ENCODE measurements at regions not wholly inside any gene's neighbourhood (a gene's known extent, or its start where the extent isn't known, plus 50 kb on each side); places are given as distances from the start of the nearest gene placed in this dataset.

DNA sequence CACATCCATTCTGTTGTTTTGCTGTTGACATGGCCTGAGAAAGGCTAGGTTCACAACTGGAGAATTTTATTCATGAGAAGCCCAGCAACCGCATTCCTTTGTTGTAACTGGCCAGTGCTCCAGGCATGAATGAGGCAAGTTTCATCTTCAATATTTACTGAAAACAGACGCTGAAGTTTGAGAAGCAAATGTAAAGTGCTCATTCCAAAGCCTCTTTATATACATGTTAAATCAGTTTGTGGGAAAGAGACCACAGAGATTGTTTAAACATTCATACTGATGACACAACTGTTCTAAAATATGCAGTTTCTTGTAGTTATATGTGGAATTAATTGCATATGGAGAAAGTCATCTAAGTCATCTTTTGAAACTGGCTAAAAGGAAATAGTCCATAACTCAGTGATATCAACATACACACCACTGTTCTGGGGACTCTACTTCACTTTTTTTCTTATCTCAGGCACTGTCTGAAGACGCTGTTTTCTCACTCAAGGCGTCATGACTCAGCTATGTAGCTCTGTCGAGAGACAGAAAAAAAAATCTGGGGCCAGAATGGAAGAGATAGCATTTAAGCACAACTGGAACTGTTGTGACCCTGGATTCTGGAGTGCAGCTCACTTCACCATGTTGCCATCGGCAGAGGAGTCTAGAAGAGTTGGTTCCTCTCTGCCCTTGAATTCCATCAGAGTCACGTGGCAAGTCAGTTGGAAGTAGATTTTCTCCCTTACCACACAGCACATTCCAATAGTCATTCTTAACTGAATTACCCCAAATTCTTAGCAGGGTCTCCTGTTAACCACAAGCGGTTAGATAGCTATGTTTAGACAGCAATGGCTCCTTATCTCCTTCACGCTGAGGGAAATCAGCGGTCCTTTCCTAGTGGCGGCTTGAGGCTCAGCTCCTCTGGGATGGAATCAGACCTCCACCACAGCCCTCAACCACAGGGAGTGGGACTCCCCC lies 258.4 kb upstream of the HMGA2 start:
- Histone ChIP-seq H3K36me3 (no peaks in the 10 kb centered on the region), H3K27ac (peak overlapping the region; percentile 81), H3K4me3 (no peak overlapping the region), H3K27me3 (no peaks in the 10 kb centered on the region), H3K4me1 (ENCODE audit: low read depth) (peaks cover 48% of the 10 kb centered on the region), H3K9me3 (ENCODE audit: low read depth) (no peaks in the 10 kb centered on the region)
- peak; percentile 35 to 96 for DNase-seq (ENCODE audit: low read depth in 1 of 2, low spot score in 1 of 2)
- TF ChIP-seq, protein P1, sequence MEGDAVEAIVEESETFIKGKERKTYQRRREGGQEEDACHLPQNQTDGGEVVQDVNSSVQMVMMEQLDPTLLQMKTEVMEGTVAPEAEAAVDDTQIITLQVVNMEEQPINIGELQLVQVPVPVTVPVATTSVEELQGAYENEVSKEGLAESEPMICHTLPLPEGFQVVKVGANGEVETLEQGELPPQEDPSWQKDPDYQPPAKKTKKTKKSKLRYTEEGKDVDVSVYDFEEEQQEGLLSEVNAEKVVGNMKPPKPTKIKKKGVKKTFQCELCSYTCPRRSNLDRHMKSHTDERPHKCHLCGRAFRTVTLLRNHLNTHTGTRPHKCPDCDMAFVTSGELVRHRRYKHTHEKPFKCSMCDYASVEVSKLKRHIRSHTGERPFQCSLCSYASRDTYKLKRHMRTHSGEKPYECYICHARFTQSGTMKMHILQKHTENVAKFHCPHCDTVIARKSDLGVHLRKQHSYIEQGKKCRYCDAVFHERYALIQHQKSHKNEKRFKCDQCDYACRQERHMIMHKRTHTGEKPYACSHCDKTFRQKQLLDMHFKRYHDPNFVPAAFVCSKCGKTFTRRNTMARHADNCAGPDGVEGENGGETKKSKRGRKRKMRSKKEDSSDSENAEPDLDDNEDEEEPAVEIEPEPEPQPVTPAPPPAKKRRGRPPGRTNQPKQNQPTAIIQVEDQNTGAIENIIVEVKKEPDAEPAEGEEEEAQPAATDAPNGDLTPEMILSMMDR (IDR thresholded peaks at IDR 0.05; ENCODE audit: low read depth, low read length) = peak; percentile 14

DNA sequence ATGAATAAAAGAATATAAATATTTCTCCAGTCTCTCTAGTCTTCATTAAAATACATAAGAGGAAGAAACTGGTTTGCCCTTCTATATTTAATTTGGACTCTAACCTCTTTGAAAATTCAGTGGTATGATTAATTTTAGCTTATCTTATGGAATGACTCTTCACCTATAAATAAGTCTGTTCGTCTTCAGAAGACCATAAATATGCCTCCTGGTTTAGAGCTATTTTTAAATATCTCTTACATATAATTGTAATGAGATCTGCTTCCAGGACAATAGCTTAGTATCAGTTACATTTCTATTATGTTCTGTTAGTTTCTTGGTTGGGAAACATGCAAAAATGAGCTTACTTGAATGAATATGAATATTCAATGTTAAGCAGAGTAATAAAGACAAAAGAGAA lies 257.5 kb upstream of the HMGA2 start:
- Histone ChIP-seq H3K27me3 (no peaks in the 10 kb centered on the region), H3K9me3 (ENCODE audit: low read depth) (no peaks in the 10 kb centered on the region), H3K4me1 (ENCODE audit: low read depth) (peaks cover 48% of the 10 kb centered on the region), H3K4me3 (no peak overlapping the region), H3K36me3 (no peaks in the 10 kb centered on the region), H3K27ac (peak overlapping the region; percentile 81)
- peak in 1 of 2 donors; percentile 9 for DNase-seq (ENCODE audit: low read depth in 1 of 2, low spot score in 1 of 2)
- TF ChIP-seq, protein P1 (IDR thresholded peaks at IDR 0.05; ENCODE audit: low read depth, low read length) = no peak

- no peak overlapping the region for H3K4me3 ChIP-seq
- H3K4me1 ChIP-seq (ENCODE audit: low read depth) = peaks cover 46% of the 10 kb centered on the region
- peak overlapping the region; percentile 81 for H3K27ac ChIP-seq
- H3K9me3 ChIP-seq (ENCODE audit: low read depth) = no peaks in the 10 kb centered on the region
- TF ChIP-seq, protein P1 (IDR thresholded peaks at IDR 0.05; ENCODE audit: low read depth, low read length) = no peak
- peak in 1 of 2 donors; percentile 24 for DNase-seq (ENCODE audit: low read depth in 1 of 2, low spot score in 1 of 2)
- no peaks in the 10 kb centered on the region for H3K36me3 ChIP-seq
- H3K27me3 ChIP-seq = no peaks in the 10 kb centered on the region
Observed at GRCh38 chr12:65567820-65568219, 256.5 kb upstream of the HMGA2 start.

GRCh38 chr12:65568517-65568916 lies 255.8 kb upstream of the HMGA2 start:
- H3K4me3 ChIP-seq = no peak overlapping the region
- H3K27me3 ChIP-seq = no peaks in the 10 kb centered on the region
- peak in 1 of 2 donors; percentile 81 for DNase-seq (ENCODE audit: low read depth in 1 of 2, low spot score in 1 of 2)
- H3K36me3 ChIP-seq = no peaks in the 10 kb centered on the region
- no peaks in the 10 kb centered on the region for H3K9me3 ChIP-seq (ENCODE audit: low read depth)
- H3K4me1 ChIP-seq (ENCODE audit: low read depth) = peaks cover 41% of the 10 kb centered on the region
- TF ChIP-seq, protein P1 (IDR thresholded peaks at IDR 0.05; ENCODE audit: low read depth, low read length) = no peak
- no peak overlapping the region for H3K27ac ChIP-seq

DNA sequence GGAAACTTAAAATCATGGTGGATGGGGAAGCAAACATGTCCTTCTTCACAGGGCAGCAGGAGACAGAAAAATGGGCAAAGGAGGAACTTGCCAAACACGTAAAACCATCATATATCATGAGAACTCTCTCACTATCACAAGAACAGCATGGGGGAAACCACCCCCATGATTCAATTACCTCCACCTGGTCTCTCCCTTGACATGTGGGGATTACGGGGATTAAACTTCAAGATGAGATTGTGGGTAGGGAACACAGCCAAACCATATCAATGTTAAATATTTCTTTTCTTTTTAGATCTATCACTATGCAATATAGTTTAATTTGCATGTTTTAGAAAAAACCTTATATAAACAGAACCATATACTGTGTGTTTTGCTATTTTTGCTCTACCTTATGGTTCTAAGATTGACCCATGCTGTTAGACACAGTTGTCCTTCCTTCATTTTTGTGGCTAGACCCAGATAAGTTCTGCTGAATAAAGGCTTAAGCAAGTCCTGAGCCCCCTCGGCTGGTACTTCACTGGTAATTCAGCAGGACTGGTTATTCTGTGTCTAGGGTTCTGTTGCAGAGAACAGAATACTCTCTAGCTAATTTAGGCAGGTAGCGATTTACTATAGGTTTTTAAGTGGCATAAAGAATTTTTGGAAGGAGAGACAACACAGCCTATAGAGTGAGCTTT lies 253.7 kb upstream of the HMGA2 start:
- H3K9me3 ChIP-seq (ENCODE audit: low read depth) = no peaks in the 10 kb centered on the region
- H3K27ac ChIP-seq = no peak overlapping the region
- H3K4me1 ChIP-seq (ENCODE audit: low read depth) = peaks cover 23% of the 10 kb centered on the region
- no peak overlapping the region for H3K4me3 ChIP-seq
- no peak for DNase-seq (ENCODE audit: low read depth in 1 of 2, low spot score in 1 of 2)
- no peaks in the 10 kb centered on the region for H3K27me3 ChIP-seq
- H3K36me3 ChIP-seq = no peaks in the 10 kb centered on the region
- TF ChIP-seq, protein P1 (IDR thresholded peaks at IDR 0.05; ENCODE audit: low read depth, low read length) = no peak

Data from cardiac muscle cell (in vitro differentiated cells and primary cell).